Fibroblast of pulmonary artery (primary cell): ENCODE measurements at regions not wholly inside any gene's neighbourhood (a gene's known extent, or its start where the extent isn't known, plus 50 kb on each side); places are given as distances from the start of the nearest gene placed in this dataset.
"Not testable (repeated sequence)": the region's sequence is repeated elsewhere in the genome, so short reads cannot be mapped to it uniquely, and the experiment has no call there.

Experiments used
- DNase-seq: peaks from one replicate; pipeline ENCODE4 v3.0.0-alpha.2; 2010; ENCODE audit warnings: low read depth
- H3K4me3 ChIP-seq: replicated peaks from 2 replicates; pipeline ENCODE4 v1.5.1; 2011; ENCODE audit warnings: low read depth, mild to moderate bottlenecking, control low read depth, low read length, moderate library complexity
- CTCF ChIP-seq: IDR thresholded peaks from 2 replicates; pipeline ENCODE4 v1.5.1; 2011; ENCODE audit warnings: mild to moderate bottlenecking, control low read depth, low read length, inconsistent platforms; ENCODE audit errors: missing control alignments

DNA sequence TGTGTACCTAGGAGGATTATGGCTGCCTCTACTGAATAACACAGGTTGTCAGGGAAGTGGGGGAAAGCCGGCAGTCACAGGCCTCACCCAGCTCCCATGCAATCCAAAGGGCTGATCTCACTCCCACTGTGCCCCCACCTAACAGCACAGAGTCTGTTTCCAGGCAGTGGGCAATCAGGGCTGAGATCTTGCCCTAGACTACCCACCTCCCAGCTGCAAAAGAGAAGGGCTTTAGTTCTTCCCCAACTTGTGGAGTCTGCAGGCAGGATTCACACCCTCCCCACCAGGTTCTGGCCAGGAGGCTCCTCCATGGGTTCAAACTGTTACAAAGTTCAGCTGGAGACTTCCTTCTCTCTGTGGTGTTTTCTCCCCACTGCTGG, 66.0 kb upstream of the OLIG3 start:
- no peak for TF ChIP-seq CTCF
- no peak for DNase-seq
- H3K4me3 ChIP-seq, result no peak overlapping the region

- no peak overlapping the region for H3K4me3 ChIP-seq
- no peak for DNase-seq
- TF ChIP-seq CTCF, result no peak
Observed at GRCh38 chr6:137568067-137568466, 73.9 kb upstream of the OLIG3 start.

- H3K4me3 ChIP-seq, result no peak overlapping the region
- TF ChIP-seq CTCF, result no peak
- DNase-seq, result no peak
Observed at GRCh38 chr6:137570393-137570792, 76.2 kb upstream of the OLIG3 start.

GRCh38 chr6:137571854-137572253, 77.7 kb upstream of the OLIG3 start:
- H3K4me3 ChIP-seq, result no peak overlapping the region
- peak; percentile 67 for TF ChIP-seq CTCF
- DNase-seq, result peak; percentile 21

DNA sequence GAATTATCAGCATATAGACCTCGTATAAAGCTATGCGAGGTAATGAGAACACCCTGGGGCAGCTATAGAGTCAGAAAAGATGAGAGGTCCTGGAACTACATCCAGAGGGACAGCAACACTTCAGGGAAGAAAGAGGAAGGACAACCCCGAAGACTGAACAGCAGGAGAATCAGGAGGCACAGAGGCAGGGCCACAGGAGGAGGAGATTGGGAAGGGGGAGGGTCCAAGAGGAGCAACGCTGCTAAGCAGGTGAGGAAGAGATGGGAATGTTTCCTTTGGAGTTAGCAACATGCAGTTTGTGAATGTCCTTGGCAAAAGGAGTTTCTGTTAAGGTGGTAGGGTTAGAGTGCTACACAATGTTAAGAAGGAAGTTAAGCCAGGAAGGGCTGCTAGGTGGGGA, 79.5 kb upstream of the OLIG3 start:
- H3K4me3 ChIP-seq, result no peak overlapping the region
- TF ChIP-seq CTCF, result no peak
- no peak for DNase-seq

GRCh38 chr6:137579612-137580011, 85.4 kb upstream of the OLIG3 start:
- DNase-seq, result no peak
- H3K4me3 ChIP-seq, result no peak overlapping the region
- no peak for TF ChIP-seq CTCF

GRCh38 chr6:137581019-137581707, 87.0 kb upstream of the OLIG3 start:
- no peak for DNase-seq
- H3K4me3 ChIP-seq, result no peak overlapping the region
- TF ChIP-seq CTCF, result no peak

GRCh38 chr6:137583519-137583918, 89.3 kb upstream of the OLIG3 start:
- H3K4me3 ChIP-seq, DNase-seq: not testable (repeated sequence)
